HK-2 (cell line): ENCODE measurements at regions not wholly inside any gene's neighbourhood (a gene's known extent, or its start where the extent isn't known, plus 50 kb on each side); places are given as distances from the start of the nearest gene placed in this dataset.
"Not testable (repeated sequence)": the region's sequence is repeated elsewhere in the genome, so short reads cannot be mapped to it uniquely, and the experiment has no call there.

Experiments used
- DNase-seq: peaks from one replicate; pipeline ENCODE4 v3.0.0-alpha.2; 2018; ENCODE audit not compliant: unreplicated experiment

DNA sequence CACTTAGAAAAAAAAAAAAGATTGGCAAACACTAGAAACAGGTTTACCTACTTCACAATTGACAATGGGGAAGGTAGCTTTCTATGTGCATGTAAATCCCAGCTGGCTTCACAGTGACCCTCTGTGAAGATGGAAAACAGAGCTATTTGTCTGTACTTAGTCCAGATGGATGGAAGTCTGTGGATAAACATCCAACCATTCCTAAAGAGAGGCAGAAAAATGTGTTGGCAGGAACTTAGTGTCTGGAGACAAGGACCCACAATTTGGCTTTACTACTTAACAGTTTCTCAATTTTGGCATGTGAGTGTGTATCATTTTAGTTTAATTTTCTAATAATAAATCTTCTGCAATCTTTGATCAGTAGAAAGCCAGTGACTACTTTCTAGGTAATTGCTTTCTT is 154.4 kb downstream of the RAD51AP2 start:
- no peak for DNase-seq

DNA sequence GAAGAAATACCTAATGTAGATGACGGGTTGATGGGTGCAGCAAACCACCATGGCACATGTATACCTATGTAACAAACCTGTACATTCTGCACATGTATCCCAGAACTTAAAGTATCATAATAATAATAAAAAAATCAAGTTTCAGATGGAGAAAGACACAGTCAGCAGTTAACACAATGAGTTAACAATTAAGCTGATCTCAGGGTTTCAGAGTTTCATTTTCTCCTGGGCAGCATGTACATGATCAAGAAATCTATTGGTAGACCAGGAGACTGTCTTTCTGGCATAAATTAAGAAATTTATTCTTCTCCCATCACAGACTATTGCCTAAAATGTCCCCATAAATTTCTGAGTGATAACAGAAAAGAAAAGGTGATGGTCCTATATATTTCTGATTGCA is 155.3 kb downstream of the RAD51AP2 start:
- no peak for DNase-seq

DNA sequence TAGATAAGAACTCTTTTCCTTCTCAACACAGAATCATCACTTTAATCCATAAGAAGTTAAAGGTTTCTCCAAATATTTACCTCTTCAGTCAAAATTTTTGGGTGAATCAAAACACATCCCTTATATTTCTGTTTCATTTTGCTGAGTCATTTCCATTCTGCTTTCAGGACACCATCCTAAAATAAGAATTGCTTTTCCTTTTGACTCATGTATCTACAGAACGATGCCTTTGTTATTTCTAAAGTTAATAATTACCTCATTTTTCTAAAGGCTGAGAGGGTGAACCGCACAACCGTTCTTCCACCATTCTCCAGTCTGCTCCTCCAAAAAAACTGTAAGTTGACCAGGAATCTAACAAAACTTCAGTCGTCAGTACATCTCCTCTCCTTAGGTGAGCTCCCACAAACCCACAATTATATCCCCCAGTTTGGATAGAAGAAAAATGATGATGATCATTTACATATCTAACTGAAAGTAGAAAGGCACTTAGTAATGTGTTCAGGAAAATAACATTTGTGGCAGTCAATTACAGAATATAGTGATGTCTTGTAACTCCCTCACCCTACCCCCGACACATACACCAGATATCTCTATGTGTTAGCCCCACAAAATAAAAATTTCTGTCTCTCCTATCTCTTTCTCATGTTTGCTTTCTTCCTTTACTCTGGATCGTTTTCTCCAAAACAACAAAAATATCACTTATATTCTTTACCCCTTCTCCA is 162.5 kb downstream of the RAD51AP2 start:
- no peak for DNase-seq

DNA sequence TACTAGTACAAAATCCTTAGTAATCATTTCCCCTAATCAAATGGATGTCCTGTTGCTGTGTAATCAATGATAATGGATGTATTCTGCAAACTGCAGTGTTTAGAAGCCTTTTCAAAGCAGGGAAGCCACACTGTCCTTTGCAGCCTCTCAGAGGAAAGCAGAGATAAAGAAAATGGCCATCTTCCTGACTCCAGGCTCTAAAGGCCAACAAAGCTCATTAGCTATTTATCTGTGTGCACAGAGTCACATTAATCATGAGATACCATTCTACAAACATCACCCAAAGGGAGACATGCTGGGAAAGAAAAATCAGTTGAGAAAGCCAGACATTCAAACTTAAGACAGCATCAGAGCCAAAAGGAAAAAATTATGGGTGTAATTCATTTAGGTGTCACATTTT is 165.0 kb downstream of the RAD51AP2 start:
- no peak for DNase-seq

DNA sequence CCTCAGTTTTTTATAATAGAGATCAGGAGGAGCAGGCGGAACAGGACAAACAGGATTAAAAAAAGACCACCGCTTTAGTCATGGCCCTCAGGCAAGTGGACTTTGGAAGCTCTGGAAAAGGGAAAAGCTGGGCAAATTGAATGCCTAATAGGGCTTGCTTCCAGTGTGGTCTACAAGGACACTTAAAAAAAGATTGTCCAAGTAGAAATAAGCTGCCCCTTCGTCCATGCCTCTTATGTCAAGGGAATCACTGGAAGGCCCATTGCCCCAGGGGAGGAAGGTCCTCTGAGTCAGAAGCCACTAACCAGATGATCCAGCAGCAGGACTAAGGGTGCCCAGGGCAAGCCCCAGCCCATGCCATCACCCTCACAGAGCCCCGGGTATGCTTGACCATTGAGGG is 175.5 kb downstream of the RAD51AP2 start:
- DNase-seq, result not testable (repeated sequence)

DNA sequence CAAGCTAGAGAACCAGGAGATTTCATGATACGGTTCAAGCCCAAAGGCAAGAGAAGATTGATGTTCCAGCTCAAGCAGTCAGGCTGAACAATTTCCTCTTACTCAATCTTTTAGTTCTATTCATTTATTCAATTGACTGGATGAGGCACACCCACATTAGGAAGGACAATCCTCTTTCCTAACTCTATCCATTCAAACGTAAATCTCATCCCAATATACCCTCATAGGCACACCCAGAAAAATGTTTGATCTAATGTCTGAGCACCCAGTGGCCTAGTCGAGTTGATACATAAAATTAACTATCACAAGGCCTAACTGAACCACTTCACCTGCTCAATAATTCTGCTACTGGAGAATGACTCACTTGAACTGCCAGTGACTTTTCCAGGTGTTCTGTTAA is 180.7 kb downstream of the RAD51AP2 start:
- no peak for DNase-seq

DNA sequence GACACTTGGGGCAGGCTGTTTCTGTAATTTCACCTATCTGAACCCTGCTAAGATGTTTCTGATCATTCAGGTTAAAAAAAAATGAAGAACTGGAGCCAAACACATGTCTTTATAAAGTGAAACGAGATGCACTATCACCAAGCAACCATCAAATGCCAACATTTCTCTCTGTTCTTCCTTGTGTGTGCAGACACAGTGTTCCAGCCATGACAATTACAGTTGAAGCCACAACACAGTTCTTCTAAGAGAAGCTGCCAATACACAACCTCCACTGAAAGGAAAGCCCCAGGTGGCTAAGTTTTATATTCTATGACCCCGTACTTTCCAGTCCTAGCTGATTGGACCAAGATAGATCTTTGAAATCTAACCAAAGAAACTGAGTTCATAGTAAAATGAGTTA is 181.8 kb downstream of the RAD51AP2 start:
- no peak for DNase-seq

DNA sequence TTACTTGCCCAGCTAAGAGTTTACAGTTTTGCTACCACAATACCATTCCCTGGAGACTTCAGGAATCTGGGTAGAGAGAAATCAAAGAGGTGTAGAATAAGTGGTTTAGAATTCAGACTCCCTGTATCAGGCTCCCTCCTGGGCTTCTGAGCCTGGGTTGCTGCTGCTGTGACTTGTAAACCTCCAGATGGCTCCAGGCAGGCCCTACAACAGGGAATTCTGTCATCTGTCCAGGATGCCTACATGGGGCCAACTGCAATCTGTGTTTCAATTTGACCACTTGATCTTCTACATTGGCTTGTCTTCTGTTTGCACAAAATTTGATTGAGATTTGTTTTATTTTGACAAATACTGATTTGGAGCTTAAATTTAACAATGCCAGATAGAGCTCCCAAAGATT is 183.9 kb downstream of the RAD51AP2 start:
- DNase-seq, result no peak

DNA sequence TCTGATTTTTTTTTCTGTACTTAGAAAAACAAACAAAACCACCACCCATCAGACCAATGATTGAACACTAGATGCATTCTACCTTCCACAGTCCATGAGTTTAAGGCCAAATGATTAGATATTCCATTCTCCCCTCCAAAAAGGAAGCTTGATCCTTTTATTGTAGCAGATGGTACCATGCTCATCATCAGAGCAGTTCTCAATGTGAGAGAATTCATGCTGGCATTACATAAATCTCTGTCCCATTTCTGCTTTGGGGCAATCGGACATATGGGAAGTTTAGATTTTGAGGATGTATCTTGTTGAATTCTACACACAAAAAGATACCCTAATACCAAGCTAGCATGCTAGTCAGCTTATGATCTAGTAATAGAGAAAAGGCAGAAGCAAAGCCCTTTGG is 186.6 kb downstream of the RAD51AP2 start:
- no peak for DNase-seq

DNA sequence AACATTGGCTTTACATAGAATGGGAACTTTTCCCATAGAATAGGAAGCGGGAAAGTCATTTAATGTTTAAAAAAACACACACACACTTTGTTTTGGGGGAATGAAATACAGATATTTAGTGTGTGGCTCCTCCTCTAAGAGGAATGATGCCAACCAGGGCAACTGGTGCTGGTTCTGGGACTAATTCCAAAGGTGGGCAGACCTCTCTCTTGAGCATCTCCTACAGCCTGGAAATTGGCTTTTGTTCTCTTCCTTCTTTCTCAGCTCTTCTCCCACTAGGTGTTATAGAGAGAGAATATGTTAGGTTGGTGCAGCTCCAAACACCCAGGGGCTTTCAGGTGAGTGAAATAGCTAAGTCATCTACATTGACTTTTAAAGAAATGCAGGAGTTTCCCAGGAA is 190.1 kb downstream of the RAD51AP2 start:
- no peak for DNase-seq

DNA sequence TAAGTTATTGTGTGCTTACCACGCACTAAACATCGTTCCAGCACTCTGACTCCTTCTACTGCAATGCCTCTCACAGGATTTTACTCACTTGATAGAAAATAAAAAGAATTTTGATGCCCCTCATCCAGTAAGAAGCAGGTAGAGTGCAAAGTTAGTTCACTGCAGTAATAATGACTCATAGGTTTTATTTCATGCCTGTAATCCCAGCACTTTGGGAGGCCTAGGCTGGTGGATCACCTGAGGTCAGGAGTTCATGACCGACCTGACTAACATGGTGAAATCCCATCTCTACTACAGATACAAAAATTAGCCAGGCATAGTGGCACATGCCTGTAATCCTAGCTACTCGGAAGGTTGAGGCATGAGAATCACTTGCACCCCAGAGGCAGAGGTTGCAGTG is 190.6 kb downstream of the RAD51AP2 start:
- DNase-seq, result no peak

DNA sequence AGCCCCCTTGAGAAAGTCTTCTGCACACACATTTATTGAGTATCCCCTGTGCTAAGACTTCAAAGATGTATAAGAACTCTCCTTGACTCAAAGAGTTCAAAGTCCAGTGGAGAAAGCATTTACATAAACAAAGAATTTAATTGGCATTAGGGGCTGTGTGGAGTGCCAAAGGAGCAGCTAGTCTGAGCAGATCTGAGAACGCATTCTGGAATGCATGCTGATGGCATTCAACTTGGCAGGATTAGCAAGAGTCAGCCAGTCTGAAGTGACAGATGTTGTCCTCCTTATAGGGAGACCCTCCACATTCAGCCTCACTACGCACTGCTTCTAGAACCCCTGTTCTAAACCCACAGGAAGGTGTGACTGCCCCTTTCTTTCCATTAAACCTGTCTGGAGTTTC is 191.5 kb downstream of the RAD51AP2 start:
- no peak for DNase-seq

DNA sequence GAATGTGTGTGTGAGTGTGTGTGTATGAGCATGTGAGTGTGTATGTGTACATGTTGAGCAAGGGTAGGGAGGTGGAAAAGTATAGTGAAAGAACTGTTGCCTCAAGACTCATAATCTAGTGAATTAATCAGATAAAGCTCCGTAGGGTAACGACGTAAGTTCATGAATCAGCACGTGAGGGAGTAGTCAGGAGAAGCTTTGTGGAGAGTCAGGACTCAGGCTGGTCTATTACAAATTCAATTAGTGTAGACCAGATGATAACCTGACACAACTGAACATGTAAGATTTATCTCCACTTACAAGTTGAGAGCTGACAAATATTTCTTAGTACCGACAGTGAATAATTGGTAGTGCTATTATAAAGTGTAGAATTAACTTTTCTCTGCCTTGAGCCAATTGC is 194.5 kb downstream of the RAD51AP2 start:
- DNase-seq, result no peak

DNA sequence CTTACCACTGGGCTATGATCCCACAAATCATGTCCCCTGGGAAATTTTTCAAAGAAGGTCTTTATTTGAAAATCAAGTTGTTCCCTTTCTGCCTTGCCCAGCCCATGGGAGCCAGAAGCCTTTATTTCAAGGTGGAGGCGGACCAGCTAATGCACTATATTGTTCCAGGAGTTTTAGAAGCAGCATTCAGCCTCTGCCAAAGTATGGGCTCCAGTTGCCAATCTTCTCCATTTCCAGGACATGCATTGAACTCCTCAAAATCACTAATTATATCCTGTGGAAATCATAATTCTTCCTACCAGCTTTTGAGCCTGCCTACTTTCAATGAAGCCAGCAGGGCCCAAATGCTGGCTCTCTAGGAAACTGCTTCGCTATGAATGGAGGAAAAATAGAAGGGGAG is 195.8 kb downstream of the RAD51AP2 start:
- DNase-seq, result no peak

DNA sequence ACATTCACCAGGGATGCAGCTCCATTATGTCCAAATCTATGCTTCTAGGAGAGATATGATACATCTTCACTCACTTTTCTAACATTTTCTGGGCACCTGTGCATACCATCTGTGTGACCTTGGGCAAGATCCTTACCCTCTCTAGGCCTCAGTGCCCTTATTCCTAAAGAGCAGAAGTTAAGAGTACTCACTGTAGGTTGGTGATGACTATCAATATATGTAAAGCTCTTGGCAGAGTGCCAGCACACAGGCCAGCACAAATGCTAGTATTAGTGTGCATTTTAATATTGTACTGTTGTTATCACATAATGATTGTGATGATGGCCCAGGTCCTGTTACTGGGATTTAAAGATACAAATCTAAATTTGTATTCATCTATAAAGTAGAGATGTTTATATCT is 199.2 kb downstream of the RAD51AP2 start:
- DNase-seq, result no peak

DNA sequence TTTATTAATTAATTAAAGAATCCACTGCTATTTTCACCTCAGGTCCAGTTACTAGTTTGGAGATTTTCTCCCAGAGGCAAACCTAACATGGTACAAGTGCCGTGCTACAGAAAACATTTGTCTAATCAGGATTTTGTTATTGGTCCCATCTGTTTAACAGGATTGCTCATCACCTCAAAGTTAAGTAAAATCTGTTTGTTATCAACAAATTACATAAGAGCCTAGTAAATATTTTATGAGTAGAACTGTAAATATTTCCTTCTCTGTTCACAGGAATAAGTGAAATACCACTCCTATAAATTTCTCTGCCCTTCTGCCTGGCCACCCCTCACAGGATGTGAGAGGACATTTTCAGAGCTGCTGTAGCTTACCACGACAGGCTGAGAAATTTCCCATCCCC is 200.2 kb downstream of the RAD51AP2 start:
- DNase-seq, result no peak

DNA sequence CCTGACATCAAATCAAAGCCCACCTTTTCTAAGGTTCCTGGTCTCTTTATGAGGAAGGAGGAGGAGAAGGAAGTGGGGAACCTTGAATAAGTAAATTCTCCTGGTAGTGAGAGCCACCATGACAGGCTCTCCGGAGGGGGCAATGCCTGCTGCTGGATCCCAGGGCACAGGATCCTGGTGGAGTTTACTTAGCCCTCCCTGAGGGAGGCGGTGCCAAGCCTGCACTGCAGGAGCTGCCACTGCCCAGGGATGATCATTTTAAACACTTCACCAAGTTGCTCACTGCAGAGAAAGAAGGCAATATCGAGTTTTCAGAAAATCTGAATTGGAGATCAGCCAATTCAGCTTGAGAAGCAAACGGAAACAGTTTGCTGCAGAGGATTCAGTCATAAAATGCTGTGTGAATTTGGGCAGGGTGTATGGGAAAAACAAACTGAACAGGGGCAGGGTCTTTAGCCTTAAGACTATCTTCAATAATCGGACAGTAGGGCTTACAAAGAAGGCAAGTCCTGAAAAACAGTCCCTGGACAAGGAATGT is 200.7 kb downstream of the RAD51AP2 start:
- no peak for DNase-seq

DNA sequence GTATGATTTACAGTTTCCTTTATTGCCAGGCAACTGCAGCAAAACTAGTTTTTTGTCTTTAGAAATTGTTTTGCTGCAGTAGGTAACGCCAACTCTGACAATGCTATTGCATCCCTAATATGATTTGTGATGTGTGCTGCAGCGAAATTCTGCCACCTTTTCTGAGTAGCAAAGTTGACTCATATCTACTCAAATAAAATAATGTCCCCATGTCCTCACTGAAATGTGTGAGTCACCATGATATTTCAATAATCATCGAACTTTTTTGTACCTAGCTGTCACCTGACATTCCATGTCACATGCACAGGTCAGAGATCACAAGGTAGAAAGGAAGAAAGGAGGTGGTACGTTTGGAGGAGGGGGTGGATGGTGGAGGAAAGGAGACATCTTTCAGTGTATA is 205.0 kb downstream of the RAD51AP2 start:
- DNase-seq, result no peak

DNA sequence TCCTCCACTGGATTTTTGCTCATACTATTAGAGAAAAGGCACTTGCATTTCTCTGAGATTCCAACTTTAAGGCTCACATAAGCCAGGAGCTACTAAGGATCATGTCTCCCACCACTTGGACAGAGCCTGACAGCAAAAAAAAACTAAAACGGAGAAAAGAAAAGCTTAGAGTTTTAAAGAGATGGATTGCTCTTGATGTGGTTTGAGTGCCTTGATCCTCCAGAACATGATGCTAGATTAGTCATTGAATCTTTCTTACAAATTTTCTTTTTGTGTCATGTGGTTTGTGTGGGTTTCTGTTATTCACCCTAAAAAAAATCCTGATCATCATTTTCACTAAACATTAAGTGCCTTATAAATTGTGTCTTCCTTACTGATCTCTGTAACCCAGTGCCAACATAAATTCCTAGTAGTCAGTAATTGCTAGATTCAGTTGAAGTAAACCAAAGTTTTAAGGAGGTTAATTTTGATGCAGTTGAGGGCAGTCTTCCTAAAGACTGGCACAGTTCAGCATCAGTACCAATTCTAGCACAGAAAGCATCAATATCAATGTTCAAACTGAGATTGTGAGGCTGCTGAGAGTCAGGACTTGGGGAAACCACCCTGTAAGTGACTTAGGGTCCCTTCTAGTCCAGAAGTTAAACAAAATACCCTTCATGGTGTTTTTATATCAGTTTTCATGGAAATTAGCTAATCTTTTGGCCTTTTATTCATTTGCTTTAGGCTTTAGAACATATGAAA is 206.3 kb downstream of the RAD51AP2 start:
- no peak for DNase-seq

DNA sequence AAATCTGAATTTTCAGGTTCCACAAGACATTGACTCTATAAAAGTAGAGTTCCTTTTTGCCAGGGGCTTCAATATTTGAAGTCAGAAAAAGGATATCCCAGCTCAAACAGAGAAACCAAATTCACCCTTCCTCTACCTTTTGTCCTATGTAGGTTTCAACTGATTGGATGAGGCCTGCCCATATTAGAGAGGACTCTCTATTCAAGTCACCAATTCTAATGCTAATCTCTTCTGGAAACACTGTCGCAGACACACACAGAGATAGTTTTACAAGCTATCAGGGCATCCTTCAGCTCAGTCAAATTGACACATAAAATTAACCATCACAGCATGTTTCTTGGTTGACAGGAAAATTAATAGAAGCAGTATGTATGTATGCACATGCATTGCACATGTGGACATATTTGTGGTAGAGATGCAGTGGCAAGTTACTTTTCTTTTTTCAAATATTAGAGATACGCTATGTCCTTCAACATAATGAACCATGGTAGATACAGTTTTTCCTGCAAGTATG is 207.1 kb downstream of the RAD51AP2 start:
- DNase-seq, result no peak

DNA sequence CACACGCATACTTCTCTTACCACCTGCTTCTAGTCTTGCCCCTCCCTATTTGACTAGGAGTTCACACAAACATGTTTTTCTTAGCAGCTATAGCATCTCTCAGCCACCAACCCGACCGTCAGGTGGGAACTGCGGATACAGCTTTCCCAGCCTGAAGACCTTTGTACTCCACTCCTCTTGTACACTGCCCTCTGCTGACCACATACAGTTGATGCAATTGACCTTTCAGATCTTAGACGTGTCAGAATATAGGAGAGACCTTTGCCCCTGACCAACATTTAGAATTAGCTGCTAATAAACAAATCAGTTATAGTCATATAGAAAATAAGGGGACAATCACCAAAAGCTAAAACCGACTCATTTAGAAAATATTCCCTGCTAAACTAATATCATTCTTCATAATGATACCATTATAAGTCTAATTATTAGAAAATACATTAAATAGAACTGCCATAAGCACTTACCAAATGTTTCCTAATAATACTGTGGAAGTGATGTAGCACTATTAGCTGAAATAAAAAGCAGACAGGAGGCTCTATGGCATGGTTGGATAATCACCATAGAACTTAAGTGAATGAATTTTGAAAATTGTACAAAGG is 208.4 kb downstream of the RAD51AP2 start:
- DNase-seq, result peak; percentile 27

DNA sequence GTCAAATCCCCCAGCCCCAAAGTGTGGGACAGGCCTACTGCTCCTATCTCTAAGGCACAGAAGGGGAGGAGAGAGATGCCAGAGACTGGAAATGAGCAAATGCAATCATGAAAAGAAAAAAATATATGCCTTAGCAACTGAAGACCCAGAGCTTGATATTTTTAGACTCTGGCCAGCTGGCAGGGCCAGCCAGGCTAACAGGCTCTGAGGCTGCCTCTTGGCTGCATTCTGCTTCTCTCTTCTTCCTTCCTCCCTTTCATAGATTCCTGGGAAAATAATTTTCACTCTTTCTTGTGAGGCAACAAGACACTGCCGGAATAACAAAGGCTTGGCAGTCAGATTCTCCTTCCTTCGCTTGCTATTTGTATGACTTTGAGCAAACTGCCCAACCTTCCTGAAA is 209.1 kb downstream of the RAD51AP2 start:
- DNase-seq, result no peak

DNA sequence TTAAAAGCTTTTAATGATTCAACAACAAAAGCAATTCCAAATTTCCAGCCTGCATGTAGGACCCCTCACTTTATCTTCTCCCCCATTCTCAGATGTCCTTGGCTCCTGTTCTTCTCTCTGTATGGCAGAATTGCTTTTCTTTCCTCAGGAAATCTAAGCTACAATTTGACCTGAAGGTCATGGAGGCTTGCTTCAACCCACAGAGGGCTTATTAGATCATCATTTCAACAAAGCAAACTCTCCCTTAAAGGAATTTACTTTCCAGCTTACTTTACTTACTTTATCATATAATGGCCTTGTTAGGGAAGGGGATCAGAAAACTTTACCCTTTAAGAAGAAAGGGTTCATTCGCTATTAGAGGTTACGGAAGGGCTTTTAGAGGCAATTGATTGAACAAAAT is 211.5 kb downstream of the RAD51AP2 start:
- no peak for DNase-seq
